Esophagus (tissue), 2 donors: ENCODE measurements at regions not wholly inside any gene's neighbourhood (a gene's known extent, or its start where the extent isn't known, plus 50 kb on each side); places are given as distances from the start of the nearest gene placed in this dataset.

Experiments used
- H3K27ac ChIP-seq, 2 donors: one replicate each; pipeline ENCODE4 v1.5.1; 2013; ENCODE audit warnings: low read depth in 2 of 2, mild to moderate bottlenecking in 2 of 2, inconsistent platforms in 1 of 2, low read length in 1 of 2, moderate library complexity in 1 of 2
- H3K27me3 ChIP-seq, 2 donors: one replicate each; pipeline ENCODE4 v1.6.1; 2013; ENCODE audit warnings: low read length in 2 of 2, control low read depth in 1 of 2, mild to moderate bottlenecking in 1 of 2; ENCODE audit not compliant: insufficient read depth in 2 of 2, control insufficient read depth in 1 of 2
- H3K36me3 ChIP-seq, 2 donors: one replicate each; pipeline ENCODE4 v1.6.1; 2013; ENCODE audit warnings: low read length in 1 of 2; ENCODE audit not compliant: control insufficient read depth in 2 of 2, insufficient read depth in 2 of 2
- H3K4me1 ChIP-seq, 2 donors: one replicate each; pipeline ENCODE4 v1.6.1; 2013; ENCODE audit warnings: low read length in 1 of 2; ENCODE audit not compliant: control insufficient read depth in 2 of 2, insufficient read depth in 2 of 2
- H3K4me3 ChIP-seq, 2 donors: one replicate each; pipeline ENCODE4 v1.5.1; 2013; ENCODE audit warnings: low read length in 2 of 2, mild to moderate bottlenecking in 2 of 2, low read depth in 1 of 2, moderate library complexity in 1 of 2
- H3K9me3 ChIP-seq, 2 donors: one replicate each; pipeline ENCODE4 v1.6.1; 2013; ENCODE audit warnings: mild to moderate bottlenecking in 2 of 2, low read depth in 1 of 2, low read length in 1 of 2, moderate library complexity in 1 of 2; ENCODE audit not compliant: control insufficient read depth in 2 of 2, insufficient read depth in 1 of 2
- WGBS, 2 donors: extraction: QIAGEN DNeasy Blood & Tissue Kit; methylation state at CpG; one replicate each; pipeline ENCODE4 v1.1.7; 2013; 5-methylcytosine and 5-hydroxymethylcytosine counted together
- donor health status: healthy with polysubstance abuse.
- donor health status: Bipolar disorder and iron deficiency.

DNA sequence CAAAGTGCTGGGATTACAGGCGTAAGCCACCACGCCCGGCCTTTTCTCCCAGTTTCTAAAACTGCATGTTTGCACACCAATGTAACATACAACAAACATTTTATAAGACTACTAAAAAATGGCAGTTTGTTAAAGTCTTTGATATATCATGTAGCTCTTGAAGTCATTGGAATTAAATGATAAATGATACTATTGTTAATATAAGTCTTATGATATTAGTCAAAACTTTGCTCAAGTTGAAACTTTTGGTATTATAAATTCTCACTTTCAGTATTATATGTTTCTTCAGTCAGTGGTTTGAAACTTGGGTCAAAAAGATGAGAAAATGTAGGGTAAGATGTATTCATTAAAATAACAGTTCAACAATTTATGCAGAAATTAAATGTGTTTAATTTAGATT is 117.6 kb upstream of the TBL1XR1 start:
- H3K36me3 ChIP-seq = no peaks in the 10 kb centered on the region
- H3K27ac ChIP-seq = no peak overlapping the region
- H3K4me1 ChIP-seq = no peaks in the 10 kb centered on the region
- no peak overlapping the region for H3K4me3 ChIP-seq
- no peaks in the 10 kb centered on the region for H3K9me3 ChIP-seq
- H3K27me3 ChIP-seq = no peaks in the 10 kb centered on the region
- WGBS, 2 donors = 94 to 100% methylated on average over 3 of the region's 3 CpGs

DNA sequence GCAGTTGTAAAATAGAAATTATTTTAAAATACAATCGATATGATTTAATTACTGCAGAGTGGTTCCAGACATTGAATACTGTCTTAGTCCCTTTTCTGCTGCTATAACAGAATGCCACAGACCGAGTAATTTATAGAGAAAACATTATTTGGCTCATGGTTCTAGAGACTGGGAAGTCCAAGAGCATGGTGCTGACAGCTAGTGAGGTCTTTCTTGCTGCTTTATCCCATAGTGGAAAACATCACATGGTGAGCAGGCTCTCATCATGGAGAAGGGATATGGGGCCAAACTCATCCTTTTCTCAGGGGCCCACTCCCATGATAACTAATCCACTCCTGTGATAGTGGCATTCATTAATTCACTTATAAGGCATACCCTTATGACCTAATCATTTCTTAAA is 120.0 kb upstream of the TBL1XR1 start:
- Histone ChIP-seq H3K9me3 (no peaks in the 10 kb centered on the region), H3K36me3 (no peaks in the 10 kb centered on the region), H3K4me3 (no peak overlapping the region), H3K4me1 (no peaks in the 10 kb centered on the region), H3K27ac (no peak overlapping the region), H3K27me3 (no peaks in the 10 kb centered on the region)
- 96% methylated on average over 2 of the region's 2 CpGs for WGBS, 2 donors

DNA sequence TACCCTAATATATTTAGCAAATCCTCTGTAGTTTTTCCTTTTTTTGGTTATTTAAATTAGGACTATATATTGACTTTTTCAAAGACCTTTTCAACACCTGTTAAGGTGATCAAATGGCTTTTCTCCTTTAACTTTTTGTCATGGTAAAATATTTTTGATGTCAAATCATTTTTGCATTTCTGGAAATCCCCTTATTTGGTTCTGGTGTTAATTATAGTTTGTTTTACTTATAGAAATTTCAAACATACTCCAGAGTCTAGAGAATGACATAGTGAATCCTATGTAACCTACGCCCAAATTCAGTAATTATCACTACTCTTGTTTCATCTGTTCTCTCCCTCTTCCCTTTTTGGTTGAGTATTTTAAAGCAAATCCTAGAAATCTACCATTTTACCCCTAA is 121.3 kb upstream of the TBL1XR1 start:
- Histone ChIP-seq H3K27me3 (no peaks in the 10 kb centered on the region), H3K4me3 (no peak overlapping the region), H3K4me1 (no peaks in the 10 kb centered on the region), H3K9me3 (no peaks in the 10 kb centered on the region), H3K36me3 (no peaks in the 10 kb centered on the region), H3K27ac (no peak overlapping the region)
- WGBS, 2 donors = 91 to 96% methylated on average over 1 of the region's 1 CpG

DNA sequence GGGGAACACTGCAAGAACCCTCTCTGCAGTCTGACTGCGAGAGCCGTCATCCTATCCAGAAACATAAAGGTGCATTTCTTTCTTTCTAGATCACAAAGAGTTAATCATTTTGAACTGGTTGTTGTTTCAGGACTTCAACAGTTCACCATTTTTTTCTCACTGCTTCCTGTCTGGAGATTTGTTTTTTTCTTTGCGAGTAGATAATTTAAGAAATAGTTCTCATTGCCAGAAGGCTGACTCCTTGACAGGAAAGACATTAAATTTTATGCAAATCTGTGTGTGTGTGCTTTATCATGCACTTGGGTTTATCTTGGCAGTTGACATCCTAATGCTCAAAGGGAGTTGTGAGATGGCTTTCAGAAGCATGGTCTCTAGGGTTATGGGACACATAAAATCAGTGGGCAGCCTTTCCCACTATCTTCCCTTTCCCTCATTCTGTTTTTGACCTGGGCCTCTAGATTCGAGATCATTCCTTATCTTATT is 123.5 kb upstream of the TBL1XR1 start:
- H3K27me3 ChIP-seq = no peaks in the 10 kb centered on the region
- no peaks in the 10 kb centered on the region for H3K4me1 ChIP-seq
- H3K4me3 ChIP-seq = no peak overlapping the region
- no peak overlapping the region for H3K27ac ChIP-seq
- H3K9me3 ChIP-seq = no peaks in the 10 kb centered on the region
- WGBS, 2 donors = 55 to 59% methylated on average over 4 of the region's 4 CpGs
- no peaks in the 10 kb centered on the region for H3K36me3 ChIP-seq

DNA sequence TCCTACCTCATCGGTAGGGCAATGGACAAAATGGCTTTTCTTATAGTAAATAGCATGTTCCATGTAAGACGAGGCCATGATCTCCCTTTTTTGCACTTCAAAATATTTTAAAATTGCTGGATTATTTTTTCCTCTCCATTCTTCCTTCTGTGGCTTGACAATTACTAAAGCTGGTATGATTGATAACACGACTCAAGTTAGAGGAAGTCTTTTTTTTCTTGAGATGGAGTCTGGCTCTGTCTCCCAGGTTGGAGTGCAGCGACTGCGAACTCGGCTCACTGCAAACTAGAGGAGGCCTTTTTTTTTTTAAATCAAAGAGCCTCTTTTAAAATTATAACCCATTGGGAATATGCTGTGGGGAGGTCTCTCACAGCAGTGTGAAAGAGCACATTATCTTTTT is 124.5 kb upstream of the TBL1XR1 start:
- no peaks in the 10 kb centered on the region for H3K9me3 ChIP-seq
- H3K4me3 ChIP-seq = no peak overlapping the region
- H3K4me1 ChIP-seq = no peaks in the 10 kb centered on the region
- no peak overlapping the region for H3K27ac ChIP-seq
- whole genome bisulfite sequencing, 2 donors = 83 to 88% methylated on average over 6 of the region's 6 CpGs
- no peaks in the 10 kb centered on the region for H3K36me3 ChIP-seq
- no peaks in the 10 kb centered on the region for H3K27me3 ChIP-seq

DNA sequence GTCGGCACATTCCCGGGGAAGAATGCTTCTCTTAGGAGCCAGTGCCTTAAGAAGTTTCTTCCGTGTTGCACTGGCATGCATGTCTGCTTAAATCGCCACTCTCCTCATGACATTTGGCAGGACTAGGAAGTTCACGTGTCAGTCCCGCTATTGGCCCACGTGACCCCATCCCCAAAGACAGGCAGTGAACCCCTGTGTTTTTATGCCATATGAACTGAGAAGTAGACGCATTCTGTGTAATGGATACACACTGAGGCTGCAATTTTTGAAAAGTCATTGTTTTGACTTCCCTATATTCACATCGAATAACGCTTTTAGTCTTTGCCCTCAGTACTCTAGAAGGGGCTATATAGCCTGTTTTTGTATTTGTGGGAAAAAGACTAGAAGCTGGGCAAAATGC is 125.6 kb upstream of the TBL1XR1 start:
- Histone ChIP-seq H3K4me3 (no peak overlapping the region), H3K27ac (no peak overlapping the region), H3K4me1 (no peaks in the 10 kb centered on the region), H3K9me3 (no peaks in the 10 kb centered on the region), H3K27me3 (no peaks in the 10 kb centered on the region), H3K36me3 (no peaks in the 10 kb centered on the region)
- 86 to 90% methylated on average over 10 of the region's 10 CpGs for WGBS, 2 donors

DNA sequence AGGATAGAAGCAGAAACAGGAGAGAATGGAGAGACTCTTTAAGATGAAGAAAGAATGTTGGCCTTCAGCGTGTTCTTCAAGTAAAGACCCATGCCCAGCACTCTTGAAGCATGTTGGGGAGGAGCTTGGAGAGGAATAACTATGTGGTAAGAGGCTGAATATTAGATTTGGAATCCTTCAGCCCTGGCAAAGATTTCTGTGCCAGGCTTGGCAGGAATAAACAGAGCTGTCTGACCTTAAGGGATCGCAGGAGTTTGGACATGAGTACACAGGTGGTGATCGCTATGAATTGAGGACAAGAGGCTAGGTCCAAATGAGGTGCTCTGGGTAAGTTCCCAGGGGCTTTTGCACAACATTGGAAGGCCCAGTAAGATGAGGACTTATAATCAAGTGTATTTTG is 132.6 kb upstream of the TBL1XR1 start:
- H3K27me3 ChIP-seq = no peaks in the 10 kb centered on the region
- H3K27ac ChIP-seq = no peak overlapping the region
- WGBS, 2 donors = 53 to 56% methylated on average over 3 of the region's 3 CpGs
- H3K4me3 ChIP-seq = no peak overlapping the region
- no peaks in the 10 kb centered on the region for H3K9me3 ChIP-seq
- H3K36me3 ChIP-seq = no peaks in the 10 kb centered on the region
- no peaks in the 10 kb centered on the region for H3K4me1 ChIP-seq

DNA sequence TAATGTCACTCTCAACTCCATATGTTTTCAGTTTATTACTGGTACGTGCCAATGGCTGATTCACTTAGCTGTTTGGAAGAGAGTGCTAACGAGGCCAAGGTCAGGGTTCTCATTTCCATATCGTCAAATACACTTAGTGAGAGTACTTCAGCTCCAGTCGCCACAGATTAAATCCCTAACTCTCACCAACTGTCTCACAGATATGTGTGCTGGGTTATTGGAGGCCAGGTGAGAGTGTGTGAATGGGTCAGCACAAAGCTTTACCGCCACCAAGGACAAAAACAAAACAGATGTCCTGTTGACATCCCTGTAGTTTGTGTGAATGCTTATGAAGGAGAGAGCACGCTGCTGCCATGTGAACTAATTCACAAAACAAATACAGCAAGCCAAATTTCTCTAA is 133.5 kb upstream of the TBL1XR1 start:
- H3K27ac ChIP-seq = no peak overlapping the region
- no peaks in the 10 kb centered on the region for H3K36me3 ChIP-seq
- H3K9me3 ChIP-seq = no peaks in the 10 kb centered on the region
- no peak overlapping the region for H3K4me3 ChIP-seq
- H3K27me3 ChIP-seq = no peaks in the 10 kb centered on the region
- WGBS, 2 donors = 71 to 86% methylated on average over 6 of the region's 6 CpGs
- no peaks in the 10 kb centered on the region for H3K4me1 ChIP-seq

DNA sequence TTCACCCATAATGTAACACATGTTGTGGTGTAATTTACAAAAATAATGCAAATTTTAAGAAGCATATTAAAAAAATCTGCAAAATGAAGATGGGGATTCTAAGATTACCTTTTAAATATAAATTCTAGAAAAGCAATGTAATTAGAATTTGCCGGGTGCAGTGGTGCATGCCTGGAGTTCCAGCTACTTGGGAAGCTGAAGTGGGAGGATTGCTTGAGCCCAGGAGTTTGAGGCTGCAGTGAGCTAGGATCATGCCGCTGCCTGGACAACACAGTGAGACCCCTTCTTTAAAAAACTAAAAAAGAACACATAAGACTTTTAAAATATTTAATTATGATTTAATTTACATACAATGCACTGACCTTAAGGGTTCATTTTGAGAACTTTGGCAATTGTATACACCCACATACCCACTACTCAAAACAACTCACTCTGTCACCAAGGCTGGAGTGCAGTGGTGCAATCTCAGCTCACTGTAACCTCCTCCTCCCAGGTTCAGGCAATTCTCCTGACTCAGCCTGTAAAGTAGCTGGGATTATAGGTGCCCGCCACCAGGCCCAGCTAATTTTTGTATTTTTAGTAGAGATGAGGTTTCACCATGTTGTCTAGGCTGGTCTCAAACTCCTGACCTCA is 134.0 kb upstream of the TBL1XR1 start:
- Histone ChIP-seq H3K36me3 (no peaks in the 10 kb centered on the region), H3K27me3 (no peaks in the 10 kb centered on the region), H3K9me3 (no peaks in the 10 kb centered on the region), H3K4me1 (no peaks in the 10 kb centered on the region), H3K4me3 (no peak overlapping the region), H3K27ac (no peak overlapping the region)
- 94 to 95% methylated on average over 3 of the region's 3 CpGs for WGBS, 2 donors

DNA sequence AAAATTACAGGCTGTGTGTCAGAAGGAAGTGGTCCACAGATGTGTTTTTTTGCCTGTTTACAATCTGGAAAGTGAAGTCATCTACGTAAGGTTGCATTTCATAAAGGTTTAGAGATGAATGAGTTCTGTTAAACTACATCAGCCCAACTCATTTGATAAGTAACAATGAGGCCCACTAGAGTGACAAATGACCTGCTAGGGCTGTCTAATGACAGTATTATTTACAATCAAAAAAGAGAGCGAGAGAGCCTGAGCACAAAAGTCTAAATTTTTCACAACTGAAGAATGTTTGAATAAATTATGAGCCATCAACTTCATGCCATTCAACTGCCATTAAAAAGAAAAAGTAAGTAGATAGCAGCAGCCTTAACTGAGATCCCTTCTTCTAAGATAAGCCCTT is 135.7 kb upstream of the TBL1XR1 start:
- Histone ChIP-seq H3K9me3 (no peaks in the 10 kb centered on the region), H3K27ac (no peak overlapping the region), H3K4me1 (no peaks in the 10 kb centered on the region), H3K27me3 (no peaks in the 10 kb centered on the region), H3K4me3 (no peak overlapping the region), H3K36me3 (no peaks in the 10 kb centered on the region)
- WGBS, 2 donors = 87 to 90% methylated on average over 2 of the region's 2 CpGs
